GM21786 (cell line): ENCODE measurements at regions not wholly inside any gene's neighbourhood (a gene's known extent, or its start where the extent isn't known, plus 50 kb on each side); places are given as distances from the start of the nearest gene placed in this dataset.

Source experiments
- ATAC-seq: cut with Tn5 transposase; IDR thresholded peaks from one replicate; pipeline ENCODE4 v1.9.1; 2021; ENCODE audit not compliant: unreplicated experiment

GRCh38 chr13:76795701-76796695 lies 90.2 kb downstream of the KCTD12 start:
- ATAC-seq: no peak

DNA sequence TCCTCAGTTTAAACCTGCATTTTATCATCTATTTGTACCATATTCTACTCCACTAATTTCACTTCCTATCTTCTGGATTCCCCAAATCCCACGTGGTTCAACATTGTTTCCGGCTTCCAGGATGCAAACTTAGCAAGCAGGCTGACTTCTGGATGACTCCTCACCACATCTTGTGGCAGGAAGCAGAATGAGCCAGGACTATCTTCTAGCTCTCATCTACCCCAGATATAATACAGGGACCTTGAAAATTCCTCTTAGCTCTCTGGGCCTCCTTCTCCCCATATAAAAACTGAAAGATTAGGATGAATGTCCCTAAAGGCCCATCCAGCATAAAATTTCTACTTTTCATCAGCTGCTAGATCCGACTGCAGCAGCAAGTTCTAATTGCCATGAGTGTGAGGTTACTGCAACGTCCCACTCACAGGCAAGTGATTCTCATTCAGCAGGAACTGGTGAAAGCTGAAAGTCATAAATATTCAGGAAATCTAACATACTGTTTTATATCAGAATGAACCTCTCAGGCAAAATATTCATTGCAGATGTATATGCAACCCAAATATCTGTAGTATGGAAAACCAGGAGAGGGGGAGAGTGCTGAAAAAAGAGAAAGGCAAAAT lies 93.4 kb downstream of the KCTD12 start:
- no peak for ATAC-seq

DNA sequence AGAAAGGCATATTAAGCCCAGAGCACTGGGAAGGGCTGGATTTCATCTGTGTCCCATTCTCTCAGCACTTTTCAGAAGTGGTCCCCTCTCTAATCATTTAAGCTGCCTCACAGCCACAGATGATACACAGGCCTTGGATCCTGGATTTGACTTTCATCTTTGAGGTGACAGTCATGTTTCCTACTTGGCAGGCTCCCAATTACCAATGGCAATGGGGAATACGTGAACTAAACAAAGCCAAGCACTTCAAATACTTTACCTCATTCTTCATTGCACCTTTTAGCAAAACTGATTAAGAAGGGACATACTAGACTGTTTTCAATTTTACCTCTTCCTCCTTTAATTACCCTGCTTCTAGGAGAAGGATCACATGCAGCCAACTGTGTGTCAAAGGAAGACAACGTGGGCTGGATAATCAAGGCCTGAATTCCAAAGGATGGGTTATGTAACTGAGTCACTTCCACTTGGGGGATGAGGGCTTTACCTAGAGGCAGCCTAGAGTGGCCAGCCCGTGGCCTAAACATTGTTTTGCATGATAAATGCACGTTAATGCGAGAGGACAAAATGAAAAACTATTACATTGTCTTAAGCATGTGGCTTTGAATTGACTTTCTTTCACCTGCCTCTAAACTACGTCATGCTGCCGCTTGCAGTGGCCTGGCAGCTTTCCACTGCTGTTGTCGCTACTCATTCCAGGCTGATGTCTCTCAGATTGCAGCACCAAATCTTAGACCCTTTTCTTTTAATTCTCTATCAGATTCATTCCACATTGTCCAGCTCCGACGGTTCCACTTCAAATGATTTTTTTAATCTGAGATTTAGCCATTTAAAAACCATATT lies 95.0 kb downstream of the KCTD12 start:
- ATAC-seq: no peak

- no peak for ATAC-seq
Measured at GRCh38 chr13:76790526-76790925, 95.7 kb downstream of the KCTD12 start.

DNA sequence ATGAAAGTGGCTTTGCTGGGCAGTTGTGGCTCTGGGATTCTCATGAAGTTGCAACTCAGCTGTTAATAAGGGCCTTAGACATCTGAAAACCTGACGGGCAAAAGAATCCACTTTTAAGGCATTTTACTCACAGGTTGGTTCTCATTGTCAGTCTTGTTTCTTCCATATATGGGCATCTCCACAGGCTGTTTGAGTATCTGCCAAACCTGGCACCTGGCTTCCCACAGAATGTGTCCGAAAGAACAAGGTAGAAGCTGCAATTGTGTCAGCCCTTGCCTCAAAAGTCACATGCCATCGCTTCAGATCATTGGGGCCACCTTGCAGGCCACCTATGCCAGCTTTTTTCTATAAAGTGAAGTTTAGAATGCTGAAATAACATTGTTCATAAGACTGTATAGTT lies 102.4 kb downstream of the KCTD12 start:
- ATAC-seq: no peak

DNA sequence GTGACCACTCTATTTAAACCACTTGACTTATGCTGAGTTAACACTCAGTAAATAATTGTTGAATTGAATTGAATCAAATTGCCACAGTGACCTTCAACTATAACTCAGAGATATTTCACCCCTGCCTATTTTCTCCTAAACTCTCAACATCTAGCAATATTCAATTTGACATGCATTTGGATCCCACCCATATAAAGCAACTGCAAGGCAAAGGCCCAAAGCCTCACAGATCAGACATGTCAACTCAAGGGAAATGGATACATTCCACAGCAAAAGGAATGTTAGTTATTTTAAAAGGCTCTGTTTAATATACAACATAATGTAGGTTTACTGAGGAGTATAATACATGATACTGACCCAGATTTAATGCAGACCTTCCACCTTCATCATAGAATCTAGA lies 107.4 kb downstream of the KCTD12 start:
- ATAC-seq: no peak

GRCh38 chr13:76777096-76777495 lies 109.1 kb downstream of the KCTD12 start:
- ATAC-seq: no peak

DNA sequence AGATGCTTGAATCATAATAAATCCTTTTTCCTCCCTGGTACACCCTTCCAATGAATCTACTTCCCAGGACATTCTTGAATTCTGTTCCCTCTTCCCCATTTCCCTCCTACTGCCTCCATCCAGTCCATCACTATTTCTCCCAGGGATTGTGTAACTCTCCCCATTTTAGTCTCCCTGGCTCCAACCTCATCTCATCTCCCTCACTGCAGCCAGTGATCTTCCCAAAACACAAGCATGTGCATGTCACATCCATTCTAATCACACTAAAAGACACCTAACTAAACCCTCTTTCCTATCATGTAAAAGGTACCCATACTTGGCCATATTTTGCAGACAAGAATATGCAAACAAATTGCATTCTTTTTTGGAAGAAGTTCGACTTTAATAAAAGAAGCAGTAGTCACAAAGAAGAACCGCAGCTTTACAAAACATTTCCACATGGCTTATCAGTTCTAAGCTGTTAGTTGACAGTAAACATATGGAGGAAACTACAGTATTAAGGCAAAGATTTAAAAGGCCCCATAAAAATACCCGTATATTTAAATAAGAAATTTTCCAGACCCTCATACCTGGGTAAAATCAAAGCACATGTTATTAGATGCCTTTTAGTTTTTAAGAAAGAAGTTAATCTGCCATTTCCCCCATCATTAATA lies 111.0 kb downstream of the KCTD12 start:
- ATAC-seq: no peak

GRCh38 chr13:76773448-76774094 lies 112.6 kb downstream of the KCTD12 start:
- ATAC-seq: no peak

GRCh38 chr13:76772241-76772640 lies 114.0 kb downstream of the KCTD12 start:
- ATAC-seq: no peak

- ATAC-seq: no peak
Measured at GRCh38 chr13:76769271-76769791, 116.9 kb downstream of the KCTD12 start.

- ATAC-seq: no peak
Measured at GRCh38 chr13:76768384-76768783, 117.8 kb downstream of the KCTD12 start.

GRCh38 chr13:76764916-76765315 lies 121.3 kb downstream of the KCTD12 start:
- ATAC-seq: no peak

DNA sequence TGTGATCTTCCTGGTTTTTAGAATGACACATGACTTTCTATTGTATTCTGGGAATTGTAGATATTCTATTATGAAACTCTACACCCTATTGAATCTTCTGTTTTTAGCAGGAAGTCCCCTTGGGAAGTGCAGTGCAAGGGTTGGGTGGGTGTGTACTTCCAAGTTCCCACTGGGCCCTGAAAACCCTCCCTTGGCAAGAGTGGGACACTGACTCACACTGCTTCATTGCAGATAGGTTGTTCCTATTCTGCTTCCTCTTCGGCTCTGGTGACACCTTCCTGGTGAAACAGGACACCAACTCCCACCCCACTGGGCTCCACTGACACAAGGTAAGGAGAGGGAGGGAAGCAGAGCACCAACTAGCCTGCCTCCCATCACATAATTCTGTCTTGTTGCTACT lies 121.8 kb downstream of the KCTD12 start:
- ATAC-seq: no peak

DNA sequence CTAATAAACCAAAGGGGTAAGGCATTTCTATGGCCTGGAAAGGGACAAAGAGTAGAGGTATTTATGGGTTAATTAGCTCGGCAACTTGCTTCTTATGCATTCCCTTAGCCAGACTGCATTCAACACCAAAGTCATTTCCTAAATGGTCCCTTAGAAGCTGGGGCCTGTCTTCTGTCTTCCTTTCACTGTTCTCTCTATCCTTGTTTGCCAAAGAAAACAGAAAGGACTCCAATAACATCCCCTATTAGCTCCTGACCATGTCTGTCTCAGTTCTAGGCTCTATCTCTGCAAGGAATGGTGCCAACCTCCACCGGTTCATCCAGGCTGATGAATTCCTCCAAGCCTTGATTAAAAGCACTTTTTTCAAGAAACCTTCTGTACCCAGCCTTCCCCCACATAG lies 123.5 kb downstream of the KCTD12 start:
- no peak for ATAC-seq

DNA sequence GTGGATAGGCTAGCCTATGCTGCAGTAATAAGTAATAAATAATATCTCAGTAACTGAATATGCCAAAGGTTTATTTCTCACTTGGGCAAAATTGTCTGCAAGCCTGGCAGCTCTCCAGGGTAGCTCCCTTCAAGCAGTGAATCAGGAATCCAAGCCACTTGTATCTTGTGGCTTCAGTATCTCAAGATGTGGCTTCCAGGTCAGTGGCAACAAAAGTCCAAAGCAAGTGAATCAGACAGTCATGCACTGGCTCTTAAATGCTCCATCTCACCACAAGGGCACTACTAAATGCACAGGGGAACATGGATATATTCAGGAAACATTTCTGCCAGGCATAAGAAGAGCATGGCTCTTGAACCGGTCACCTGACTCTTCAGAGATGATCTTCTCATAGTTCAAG lies 126.3 kb downstream of the KCTD12 start:
- no peak for ATAC-seq

GRCh38 chr13:76758738-76759137 lies 127.5 kb downstream of the KCTD12 start:
- no peak for ATAC-seq

- no peak for ATAC-seq
Measured at GRCh38 chr13:76758257-76758656, 127.9 kb downstream of the KCTD12 start.

GRCh38 chr13:76756451-76756850 lies 129.8 kb downstream of the KCTD12 start:
- ATAC-seq: no peak

- no peak for ATAC-seq
Measured at GRCh38 chr13:76754414-76754813, 131.8 kb downstream of the KCTD12 start.
